Ovary (tissue), 3 donors: ENCODE measurements at regions not wholly inside any gene's neighbourhood (a gene's known extent, or its start where the extent isn't known, plus 50 kb on each side); places are given as distances from the start of the nearest gene placed in this dataset.

Experiments
- CTCF ChIP-seq, 3 donors: fragments of 450-650 bp in 2 of 3; fragments of 200-600 bp in 1 of 3; IDR thresholded peaks; one replicate each; pipeline versions ENCODE4 v1.5.1 to v1.8.0; 2016 to 2022; ENCODE audit warnings: antibody characterized with exemption in 3 of 3, mild to moderate bottlenecking in 1 of 3
- EP300 ChIP-seq: sonication (generic); formaldehyde crosslinking; IDR thresholded peaks from one replicate; pipeline ENCODE4 v1.6.1; 2017; ENCODE audit warnings: antibody characterized with exemption
- POLR2A ChIP-seq: fragments of 450-650 bp; IDR thresholded peaks from one replicate; pipeline ENCODE4 v1.6.1; 2017; ENCODE audit warnings: antibody characterized with exemption, mild to moderate bottlenecking, moderate library complexity
- donor health status: DM: no; HTN: no; CAD: no.

GRCh38 chr16:55251151-55251550 is 72.9 kb upstream of the IRX6 start:
- TF ChIP-seq CTCF (IDR thresholded peaks at IDR 0.05): no peak
- TF ChIP-seq POLR2A: no peak
- TF ChIP-seq EP300: no peak
